LNCaP clone FGC (cell line): ENCODE measurements at regions not wholly inside any gene's neighbourhood (a gene's known extent, or its start where the extent isn't known, plus 50 kb on each side); places are given as distances from the start of the nearest gene placed in this dataset.

Experiments
- DNase-seq: peaks from one replicate; pipeline ENCODE4 v3.0.0-alpha.2; 2011; ENCODE audit warnings: low read depth
- H3K4me3 ChIP-seq: 2 replicates; pipeline ENCODE4 v1.5.1; 2011; ENCODE audit warnings: mild to moderate bottlenecking, low read depth, low read length, control low read depth
- CTCF ChIP-seq: IDR thresholded peaks from 2 replicates; pipeline ENCODE4 v1.5.1; 2012; ENCODE audit warnings: mild to moderate bottlenecking; ENCODE audit not compliant: control insufficient read depth, insufficient read depth; ENCODE audit errors: extremely low read depth

- TF ChIP-seq CTCF, result peak; percentile 68
- no peak overlapping the region for H3K4me3 ChIP-seq
- no peak for DNase-seq
These were observed 77.3 kb upstream of the NOCT start for GRCh38 chr4:138938366-138938690.

DNA sequence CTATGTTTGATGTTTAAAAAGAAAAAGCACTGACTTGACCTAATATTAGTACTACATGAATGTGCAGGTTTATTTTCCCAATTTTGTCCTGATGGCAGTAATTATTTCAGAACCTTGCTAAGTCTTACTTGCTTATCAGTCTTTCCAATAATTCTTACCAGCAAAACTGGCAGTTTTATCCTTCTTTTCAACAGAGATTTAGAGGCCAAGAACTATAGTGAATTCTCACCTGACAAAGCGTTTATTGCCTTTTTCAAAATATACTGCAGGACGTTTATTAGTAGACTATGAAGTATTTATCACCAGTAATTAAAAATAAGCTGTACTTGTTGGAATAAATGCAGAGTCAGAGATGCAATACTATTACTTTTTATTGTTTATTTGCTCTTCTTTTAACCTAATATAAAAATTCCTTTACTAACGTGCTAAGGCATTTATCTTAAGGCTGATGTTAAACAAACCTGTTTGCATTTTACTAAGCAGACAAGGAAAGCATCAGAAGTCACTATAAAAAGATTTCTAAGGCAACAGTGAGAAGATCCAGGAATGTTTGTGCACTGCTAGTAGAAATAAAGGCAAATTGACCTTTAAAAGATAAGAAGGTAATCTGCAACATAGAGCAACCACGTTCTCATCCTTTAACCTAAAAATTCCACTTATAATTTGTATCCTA lies 80.3 kb upstream of the NOCT start:
- DNase-seq, result peak; percentile 65
- H3K4me3 ChIP-seq, result no peak overlapping the region
- TF ChIP-seq CTCF, result no peak

- DNase-seq, result no peak
- TF ChIP-seq CTCF, result no peak
- no peak overlapping the region for H3K4me3 ChIP-seq
These were observed 88.5 kb upstream of the NOCT start for GRCh38 chr4:138927072-138927471.

DNA sequence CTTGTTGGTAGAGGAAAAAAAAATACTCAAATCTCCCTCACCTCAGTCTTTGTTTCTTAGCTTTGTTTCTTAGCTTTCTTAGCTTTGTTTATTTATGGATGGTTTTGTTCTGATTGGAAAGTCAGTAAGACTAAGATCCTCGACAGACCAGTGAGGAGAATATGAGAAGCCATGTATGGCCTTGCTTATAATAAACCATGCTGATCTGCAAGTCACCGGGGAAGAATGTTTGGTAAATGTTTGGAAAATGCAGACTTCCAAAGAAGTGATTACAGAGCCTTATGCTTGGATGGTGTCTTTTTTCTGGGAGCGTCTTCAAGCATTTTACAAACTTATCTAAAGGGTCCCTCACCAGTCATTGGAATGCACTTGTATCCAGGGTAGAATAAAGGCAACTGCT lies 90.1 kb upstream of the NOCT start:
- DNase-seq, result no peak
- no peak for TF ChIP-seq CTCF
- no peak overlapping the region for H3K4me3 ChIP-seq

GRCh38 chr4:138919094-138919936 lies 96.3 kb upstream of the NOCT start:
- H3K4me3 ChIP-seq, result no peak overlapping the region
- TF ChIP-seq CTCF, result peak; percentile 96
- DNase-seq, result peak; percentile 62

DNA sequence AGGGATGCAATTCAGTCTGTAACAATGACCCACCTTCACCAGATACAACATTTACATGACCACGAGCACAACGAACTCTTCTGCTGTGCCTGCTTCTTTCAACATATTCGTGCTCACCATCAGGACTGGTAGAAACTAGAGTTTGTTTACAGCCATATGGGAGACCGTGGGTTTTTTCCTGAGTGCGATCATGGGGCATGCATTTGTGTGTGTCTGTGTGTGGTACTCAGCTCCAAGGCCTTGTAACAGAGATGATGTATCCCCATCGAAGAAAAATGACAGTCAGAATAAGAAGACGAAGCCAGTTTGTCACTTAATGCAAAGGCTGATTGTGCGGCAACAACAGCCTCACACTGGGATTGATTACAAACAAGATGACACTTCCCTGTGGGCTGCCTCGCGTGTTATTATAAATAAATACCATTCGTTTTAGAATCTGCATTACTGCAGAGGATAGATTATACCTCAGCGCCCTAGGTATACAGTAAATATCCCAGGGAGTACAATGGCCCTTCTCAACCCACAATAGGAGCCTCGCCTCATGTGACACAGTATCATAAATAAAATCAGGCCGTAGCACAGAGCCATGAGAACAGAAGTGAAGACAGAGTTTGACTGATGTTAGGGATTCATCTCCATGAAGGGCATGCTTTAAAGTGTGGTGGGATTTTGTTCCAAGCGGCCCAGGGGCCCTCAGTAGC lies 97.3 kb upstream of the NOCT start:
- H3K4me3 ChIP-seq, result no peak overlapping the region
- no peak for DNase-seq
- TF ChIP-seq CTCF, result no peak
